GM12878 (cell line): ENCODE measurements at regions not wholly inside any gene's neighbourhood (a gene's known extent, or its start where the extent isn't known, plus 50 kb on each side); places are given as distances from the start of the nearest gene placed in this dataset.

Experiments used
- JUNB ChIP-seq: IDR thresholded peaks from 2 replicates; pipeline ENCODE4 v1.6.1; 2016; ENCODE audit warnings: antibody characterized with exemption, mild to moderate bottlenecking
- NBN ChIP-seq: fragments of 450-650 bp; IDR thresholded peaks from 2 replicates; pipeline ENCODE4 v1.6.1; 2016
- POLR2A ChIP-seq: IDR thresholded peaks from 2 replicates; pipeline ENCODE4 v1.6.1; 2011; ENCODE audit warnings: low read depth, mild to moderate bottlenecking, low read length
- POLR2AphosphoS5 ChIP-seq: IDR thresholded peaks from 2 replicates; pipeline ENCODE4 v1.6.1; 2011; ENCODE audit warnings: mild to moderate bottlenecking, low read length, inconsistent platforms
- SMC3 ChIP-seq: IDR thresholded peaks from 2 replicates; pipeline ENCODE4 v1.6.1; 2011; ENCODE audit warnings: low read length, improper control_type of control experiment, borderline replicate concordance
- STAT1 ChIP-seq: fragments of 450-650 bp; conservative IDR thresholded peaks from 2 replicates; pipeline ENCODE4 v1.6.1; 2014; ENCODE audit warnings: antibody characterized with exemption, mild to moderate bottlenecking
- TAF1 ChIP-seq: IDR thresholded peaks from 2 replicates; pipeline ENCODE4 v1.6.1; 2011; ENCODE audit warnings: mild to moderate bottlenecking, low read depth, low read length, borderline replicate concordance
- YBX1 ChIP-seq: fragments of 450-650 bp; IDR thresholded peaks from 2 replicates; pipeline ENCODE4 v1.6.1; 2016; ENCODE audit warnings: antibody characterized with exemption
- TF ChIP-seq, protein P1 (sequence below), 3 experiments: IDR thresholded peaks in 2 of 3; conservative IDR thresholded peaks in 1 of 3; 2 replicates each; pipeline ENCODE4 v1.5.1; 2011; ENCODE audit warnings: low read depth in 3 of 3, low read length in 3 of 3, mild to moderate bottlenecking in 3 of 3, control low read depth in 2 of 3, moderate library complexity in 2 of 3, inconsistent platforms in 1 of 3, mixed read lengths in 1 of 3; ENCODE audit not compliant: control insufficient read depth in 2 of 3, insufficient read depth in 1 of 3; ENCODE audit errors: extremely low read depth in 1 of 3
- TF ChIP-seq, protein P2 (sequence below): fragments of 450-650 bp; IDR thresholded peaks from 2 replicates; pipeline ENCODE4 v1.6.1; 2016; ENCODE audit warnings: mild to moderate bottlenecking
- TF ChIP-seq, protein P3 (sequence below): fragments of 450-650 bp; IDR thresholded peaks from 2 replicates; pipeline ENCODE4 v1.6.1; 2017; ENCODE audit warnings: low read depth, mild to moderate bottlenecking, moderate library complexity
- TF ChIP-seq, protein P4 (sequence below): fragments of 450-650 bp; IDR thresholded peaks from 2 replicates; pipeline ENCODE4 v1.6.1; 2017; ENCODE audit warnings: antibody characterized with exemption, mild to moderate bottlenecking, moderate library complexity

DNA sequence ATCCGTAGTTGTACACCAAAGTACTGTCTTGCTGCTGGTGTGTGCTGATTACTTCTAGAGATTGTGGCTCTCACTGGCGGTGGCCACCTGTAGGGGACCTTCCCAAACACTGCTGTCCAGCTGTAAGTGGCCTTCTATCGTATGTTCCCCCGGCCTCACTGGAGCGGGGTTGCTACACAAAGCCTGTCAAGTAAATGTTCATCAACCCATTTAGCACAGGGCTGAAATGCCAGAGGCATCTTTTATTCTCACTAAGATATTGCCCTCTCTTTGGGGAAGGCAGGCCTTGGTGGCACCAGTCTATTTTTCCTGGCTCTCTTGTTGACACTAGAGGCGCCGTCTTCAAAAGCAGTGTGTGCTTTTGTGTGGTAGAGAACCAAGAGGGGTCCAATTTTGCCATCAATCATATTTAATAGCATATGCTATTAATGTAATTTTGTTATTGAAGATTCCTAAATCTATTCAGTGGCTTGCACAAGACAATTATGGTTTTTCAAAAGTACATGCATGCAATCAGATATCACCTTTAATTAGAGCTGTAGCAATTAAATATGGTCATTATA lies 514.4 kb upstream of the SALL1 start:
- TF ChIP-seq JUNB (no peak), POLR2A (no peak), NBN (no peak), POLR2AphosphoS5 (no peak), SMC3 (no peak), TAF1 (no peak), STAT1 (no peak), YBX1 (no peak)
- TF ChIP-seq, protein P1, sequence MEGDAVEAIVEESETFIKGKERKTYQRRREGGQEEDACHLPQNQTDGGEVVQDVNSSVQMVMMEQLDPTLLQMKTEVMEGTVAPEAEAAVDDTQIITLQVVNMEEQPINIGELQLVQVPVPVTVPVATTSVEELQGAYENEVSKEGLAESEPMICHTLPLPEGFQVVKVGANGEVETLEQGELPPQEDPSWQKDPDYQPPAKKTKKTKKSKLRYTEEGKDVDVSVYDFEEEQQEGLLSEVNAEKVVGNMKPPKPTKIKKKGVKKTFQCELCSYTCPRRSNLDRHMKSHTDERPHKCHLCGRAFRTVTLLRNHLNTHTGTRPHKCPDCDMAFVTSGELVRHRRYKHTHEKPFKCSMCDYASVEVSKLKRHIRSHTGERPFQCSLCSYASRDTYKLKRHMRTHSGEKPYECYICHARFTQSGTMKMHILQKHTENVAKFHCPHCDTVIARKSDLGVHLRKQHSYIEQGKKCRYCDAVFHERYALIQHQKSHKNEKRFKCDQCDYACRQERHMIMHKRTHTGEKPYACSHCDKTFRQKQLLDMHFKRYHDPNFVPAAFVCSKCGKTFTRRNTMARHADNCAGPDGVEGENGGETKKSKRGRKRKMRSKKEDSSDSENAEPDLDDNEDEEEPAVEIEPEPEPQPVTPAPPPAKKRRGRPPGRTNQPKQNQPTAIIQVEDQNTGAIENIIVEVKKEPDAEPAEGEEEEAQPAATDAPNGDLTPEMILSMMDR (IDR thresholded peaks at IDR 0.05 in 2 of 3, conservative IDR thresholded peaks at IDR 0.05 in 1 of 3; ENCODE audit: control insufficient read depth in 2 of 3, extremely low read depth in 1 of 3, insufficient read depth in 1 of 3, low read depth in 3 of 3, low read length in 3 of 3): no peak
- TF ChIP-seq, protein P2, sequence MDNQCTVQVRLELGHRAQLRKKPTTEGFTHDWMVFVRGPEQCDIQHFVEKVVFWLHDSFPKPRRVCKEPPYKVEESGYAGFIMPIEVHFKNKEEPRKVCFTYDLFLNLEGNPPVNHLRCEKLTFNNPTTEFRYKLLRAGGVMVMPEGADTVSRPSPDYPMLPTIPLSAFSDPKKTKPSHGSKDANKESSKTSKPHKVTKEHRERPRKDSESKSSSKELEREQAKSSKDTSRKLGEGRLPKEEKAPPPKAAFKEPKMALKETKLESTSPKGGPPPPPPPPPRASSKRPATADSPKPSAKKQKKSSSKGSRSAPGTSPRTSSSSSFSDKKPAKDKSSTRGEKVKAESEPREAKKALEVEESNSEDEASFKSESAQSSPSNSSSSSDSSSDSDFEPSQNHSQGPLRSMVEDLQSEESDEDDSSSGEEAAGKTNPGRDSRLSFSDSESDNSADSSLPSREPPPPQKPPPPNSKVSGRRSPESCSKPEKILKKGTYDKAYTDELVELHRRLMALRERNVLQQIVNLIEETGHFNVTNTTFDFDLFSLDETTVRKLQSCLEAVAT: no peak
- TF ChIP-seq, protein P3, sequence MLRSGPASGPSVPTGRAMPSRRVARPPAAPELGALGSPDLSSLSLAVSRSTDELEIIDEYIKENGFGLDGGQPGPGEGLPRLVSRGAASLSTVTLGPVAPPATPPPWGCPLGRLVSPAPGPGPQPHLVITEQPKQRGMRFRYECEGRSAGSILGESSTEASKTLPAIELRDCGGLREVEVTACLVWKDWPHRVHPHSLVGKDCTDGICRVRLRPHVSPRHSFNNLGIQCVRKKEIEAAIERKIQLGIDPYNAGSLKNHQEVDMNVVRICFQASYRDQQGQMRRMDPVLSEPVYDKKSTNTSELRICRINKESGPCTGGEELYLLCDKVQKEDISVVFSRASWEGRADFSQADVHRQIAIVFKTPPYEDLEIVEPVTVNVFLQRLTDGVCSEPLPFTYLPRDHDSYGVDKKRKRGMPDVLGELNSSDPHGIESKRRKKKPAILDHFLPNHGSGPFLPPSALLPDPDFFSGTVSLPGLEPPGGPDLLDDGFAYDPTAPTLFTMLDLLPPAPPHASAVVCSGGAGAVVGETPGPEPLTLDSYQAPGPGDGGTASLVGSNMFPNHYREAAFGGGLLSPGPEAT: no peak
- TF ChIP-seq, protein P4, sequence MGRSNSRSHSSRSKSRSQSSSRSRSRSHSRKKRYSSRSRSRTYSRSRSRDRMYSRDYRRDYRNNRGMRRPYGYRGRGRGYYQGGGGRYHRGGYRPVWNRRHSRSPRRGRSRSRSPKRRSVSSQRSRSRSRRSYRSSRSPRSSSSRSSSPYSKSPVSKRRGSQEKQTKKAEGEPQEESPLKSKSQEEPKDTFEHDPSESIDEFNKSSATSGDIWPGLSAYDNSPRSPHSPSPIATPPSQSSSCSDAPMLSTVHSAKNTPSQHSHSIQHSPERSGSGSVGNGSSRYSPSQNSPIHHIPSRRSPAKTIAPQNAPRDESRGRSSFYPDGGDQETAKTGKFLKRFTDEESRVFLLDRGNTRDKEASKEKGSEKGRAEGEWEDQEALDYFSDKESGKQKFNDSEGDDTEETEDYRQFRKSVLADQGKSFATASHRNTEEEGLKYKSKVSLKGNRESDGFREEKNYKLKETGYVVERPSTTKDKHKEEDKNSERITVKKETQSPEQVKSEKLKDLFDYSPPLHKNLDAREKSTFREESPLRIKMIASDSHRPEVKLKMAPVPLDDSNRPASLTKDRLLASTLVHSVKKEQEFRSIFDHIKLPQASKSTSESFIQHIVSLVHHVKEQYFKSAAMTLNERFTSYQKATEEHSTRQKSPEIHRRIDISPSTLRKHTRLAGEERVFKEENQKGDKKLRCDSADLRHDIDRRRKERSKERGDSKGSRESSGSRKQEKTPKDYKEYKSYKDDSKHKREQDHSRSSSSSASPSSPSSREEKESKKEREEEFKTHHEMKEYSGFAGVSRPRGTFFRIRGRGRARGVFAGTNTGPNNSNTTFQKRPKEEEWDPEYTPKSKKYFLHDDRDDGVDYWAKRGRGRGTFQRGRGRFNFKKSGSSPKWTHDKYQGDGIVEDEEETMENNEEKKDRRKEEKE: no peak
